ENCODE measurements at regions not wholly inside any gene's neighbourhood (a gene's known extent, or its start where the extent isn't known, plus 50 kb on each side); places are given as distances from the start of the nearest gene placed in this dataset.

DNA sequence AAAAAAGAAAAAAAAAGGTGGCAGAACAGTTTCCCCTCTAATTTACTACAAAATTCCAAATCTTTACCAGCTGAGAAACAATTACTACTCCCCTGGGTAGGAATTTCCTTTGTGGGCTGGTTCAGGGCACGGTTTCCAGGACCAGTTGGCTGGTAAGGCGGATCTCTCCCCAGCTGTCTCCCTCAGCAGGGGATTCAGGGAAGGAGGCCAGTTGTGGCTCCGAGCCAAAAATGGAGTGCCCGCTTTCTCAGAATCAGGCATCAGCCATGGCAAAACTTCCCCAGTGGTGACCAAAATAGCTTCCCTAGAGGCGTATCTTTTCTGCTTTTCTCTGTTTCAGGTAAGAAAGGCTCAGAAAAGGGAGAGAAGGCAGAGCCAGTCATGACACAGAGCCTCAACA, 91.2 kb downstream of the ZNF22 start:
- dilution Hi-C loops (cut with MboI; ENCODE audit: extremely low pct_ligation_motif_present, low sequenced_read_pairs): no loop called here
- Histone ChIP-seq H3K9ac (ENCODE audit: control insufficient read depth, extremely low read depth, insufficient read depth, low read length) (no peak overlapping the region), H3K4me3 (ENCODE audit: control insufficient read depth in 2 of 3, extremely low read depth in 1 of 3, insufficient read depth in 2 of 3, low read depth in 1 of 3, low read length in 3 of 3) (no peak overlapping the region), H3K9me3 (ENCODE audit: control insufficient read depth, low read depth, low read length) (no peaks in the 10 kb centered on the region), H2AFZ (ENCODE audit: control insufficient read depth, low read length) (no peak overlapping the region), H3K27ac (ENCODE audit: control insufficient read depth, insufficient read depth, low read length) (no peak overlapping the region), H3K4me1 (ENCODE audit: control insufficient read depth, extremely low read depth, insufficient read depth, low read length) (no peaks in the 10 kb centered on the region), H3K79me2 (ENCODE audit: control insufficient read depth, insufficient read depth, low read length) (no peaks in the 10 kb centered on the region), H3K4me2 (ENCODE audit: control insufficient read depth, extremely low read depth, insufficient read depth, low read depth, low read length) (no peak overlapping the region), H3K9me1 (ENCODE audit: control insufficient read depth, extremely low read depth, insufficient read depth, low read length) (no peaks in the 10 kb centered on the region), H3K27me3 (ENCODE audit: control insufficient read depth, extremely low read depth, insufficient read depth, low read length) (no peaks in the 10 kb centered on the region), H3K36me3 (ENCODE audit: control insufficient read depth in 2 of 2, extremely low read depth in 1 of 2, insufficient read depth in 2 of 2, low read length in 2 of 2) (no peaks in the 10 kb centered on the region), H4K20me1 (ENCODE audit: control insufficient read depth, extremely low read depth, insufficient read depth, low read length) (no peaks in the 10 kb centered on the region)
- TF ChIP-seq, protein P1, sequence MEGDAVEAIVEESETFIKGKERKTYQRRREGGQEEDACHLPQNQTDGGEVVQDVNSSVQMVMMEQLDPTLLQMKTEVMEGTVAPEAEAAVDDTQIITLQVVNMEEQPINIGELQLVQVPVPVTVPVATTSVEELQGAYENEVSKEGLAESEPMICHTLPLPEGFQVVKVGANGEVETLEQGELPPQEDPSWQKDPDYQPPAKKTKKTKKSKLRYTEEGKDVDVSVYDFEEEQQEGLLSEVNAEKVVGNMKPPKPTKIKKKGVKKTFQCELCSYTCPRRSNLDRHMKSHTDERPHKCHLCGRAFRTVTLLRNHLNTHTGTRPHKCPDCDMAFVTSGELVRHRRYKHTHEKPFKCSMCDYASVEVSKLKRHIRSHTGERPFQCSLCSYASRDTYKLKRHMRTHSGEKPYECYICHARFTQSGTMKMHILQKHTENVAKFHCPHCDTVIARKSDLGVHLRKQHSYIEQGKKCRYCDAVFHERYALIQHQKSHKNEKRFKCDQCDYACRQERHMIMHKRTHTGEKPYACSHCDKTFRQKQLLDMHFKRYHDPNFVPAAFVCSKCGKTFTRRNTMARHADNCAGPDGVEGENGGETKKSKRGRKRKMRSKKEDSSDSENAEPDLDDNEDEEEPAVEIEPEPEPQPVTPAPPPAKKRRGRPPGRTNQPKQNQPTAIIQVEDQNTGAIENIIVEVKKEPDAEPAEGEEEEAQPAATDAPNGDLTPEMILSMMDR (optimal IDR thresholded peaks at IDR 0.05 in 1 of 3, IDR thresholded peaks at IDR 0.05 in 1 of 3, conservative IDR thresholded peaks at IDR 0.05 in 1 of 3; ENCODE audit: extremely low read depth in 1 of 3, insufficient read depth in 2 of 3, low read length in 3 of 3): no peak
- no peak for TF ChIP-seq EZH2 (IDR thresholded peaks at IDR 0.05; ENCODE audit: low read length)
- no peak for FAIRE-seq
- DNase-seq (ENCODE audit: low read depth, low spot score): no peak

DNA sequence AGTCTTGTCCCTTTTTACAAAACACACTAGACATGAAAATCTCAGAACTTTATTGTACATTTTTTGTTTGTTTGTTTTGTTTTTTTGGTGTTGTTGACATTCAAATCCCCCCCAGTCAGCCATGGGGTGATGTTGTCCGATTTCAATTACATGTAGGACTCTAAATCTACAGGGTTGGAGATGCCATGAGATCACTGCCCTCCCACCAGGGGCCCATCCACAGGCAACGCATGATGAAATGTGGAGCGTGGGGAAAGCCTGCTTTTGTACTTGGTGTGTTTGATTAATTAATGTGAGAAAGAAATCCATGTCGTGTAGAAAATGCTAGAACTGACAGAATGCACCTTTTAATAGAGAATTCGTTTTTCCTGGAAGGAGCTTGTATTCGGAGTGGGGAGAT, 93.2 kb downstream of the ZNF22 start:
- H4K20me1 ChIP-seq (ENCODE audit: control insufficient read depth, extremely low read depth, insufficient read depth, low read length): no peaks in the 10 kb centered on the region
- H3K4me1 ChIP-seq (ENCODE audit: control insufficient read depth, extremely low read depth, insufficient read depth, low read length): no peaks in the 10 kb centered on the region
- no peak overlapping the region for H3K4me2 ChIP-seq (ENCODE audit: control insufficient read depth, extremely low read depth, insufficient read depth, low read depth, low read length)
- no peaks in the 10 kb centered on the region for H3K9me1 ChIP-seq (ENCODE audit: control insufficient read depth, extremely low read depth, insufficient read depth, low read length)
- DNase-seq (ENCODE audit: low read depth, low spot score) (no peak), FAIRE-seq (no peak)
- H3K27ac ChIP-seq (ENCODE audit: control insufficient read depth, insufficient read depth, low read length): no peak overlapping the region
- no peaks in the 10 kb centered on the region for H3K36me3 ChIP-seq (ENCODE audit: control insufficient read depth in 2 of 2, extremely low read depth in 1 of 2, insufficient read depth in 2 of 2, low read length in 2 of 2)
- no peak overlapping the region for H3K9ac ChIP-seq (ENCODE audit: control insufficient read depth, extremely low read depth, insufficient read depth, low read length)
- H3K27me3 ChIP-seq (ENCODE audit: control insufficient read depth, extremely low read depth, insufficient read depth, low read length): no peaks in the 10 kb centered on the region
- no peaks in the 10 kb centered on the region for H3K79me2 ChIP-seq (ENCODE audit: control insufficient read depth, insufficient read depth, low read length)
- H3K9me3 ChIP-seq (ENCODE audit: control insufficient read depth, low read depth, low read length): no peaks in the 10 kb centered on the region
- TF ChIP-seq EZH2 (IDR thresholded peaks at IDR 0.05; ENCODE audit: low read length): no peak
- TF ChIP-seq, protein P1 (optimal IDR thresholded peaks at IDR 0.05 in 1 of 3, IDR thresholded peaks at IDR 0.05 in 1 of 3, conservative IDR thresholded peaks at IDR 0.05 in 1 of 3; ENCODE audit: extremely low read depth in 1 of 3, insufficient read depth in 2 of 3, low read length in 3 of 3): no peak
- dilution Hi-C loops (cut with MboI; ENCODE audit: extremely low pct_ligation_motif_present, low sequenced_read_pairs): no loop called here
- no peak overlapping the region for H3K4me3 ChIP-seq (ENCODE audit: control insufficient read depth in 2 of 3, extremely low read depth in 1 of 3, insufficient read depth in 2 of 3, low read depth in 1 of 3, low read length in 3 of 3)
- no peak overlapping the region for H2AFZ ChIP-seq (ENCODE audit: control insufficient read depth, low read length)

All from keratinocyte (primary cell).